Breast epithelium (tissue), 4 donors: ENCODE measurements at regions not wholly inside any gene's neighbourhood (a gene's known extent, or its start where the extent isn't known, plus 50 kb on each side); places are given as distances from the start of the nearest gene placed in this dataset.
A peak's percentile ranks its signal among the peaks of the same experiment; 100 is the strongest.

Experiments
- DNase-seq, 2 donors: peaks; one replicate each; pipeline ENCODE4 v3.0.0-alpha.2; 2019; ENCODE audit warnings: low spot score in 2 of 2
- H3K27ac ChIP-seq, 2 donors: fragments of 200-600 bp; sonication (generic) in 1 of 2; one replicate each; pipeline ENCODE4 v1.5.1; 2016 to 2019; ENCODE audit warnings: mild to moderate bottlenecking in 1 of 2
- H3K27me3 ChIP-seq, 2 donors: fragments of 200-600 bp; sonication (generic) in 1 of 2; one replicate each; pipeline versions ENCODE4 v1.5.1 to v1.6.0; 2017 to 2019; ENCODE audit warnings: control low read depth in 1 of 2, mild to moderate bottlenecking in 1 of 2
- H3K36me3 ChIP-seq: fragments of 200-600 bp; one replicate; pipeline ENCODE4 v1.5.1; 2019
- H3K4me1 ChIP-seq, 2 donors: fragments of 200-600 bp; sonication (generic); one replicate each; pipeline ENCODE4 v1.5.1; 2016 to 2019; ENCODE audit warnings: control low read depth in 1 of 2
- H3K4me3 ChIP-seq, 3 donors: fragments of 200-600 bp; sonication (generic); 1 replicate in 2 of 3; 2 replicates in 1 of 3; pipeline ENCODE4 v1.5.1; 2016 to 2019; ENCODE audit warnings: mild to moderate bottlenecking in 3 of 3, moderate library complexity in 2 of 3
- H3K9me3 ChIP-seq, 2 donors: fragments of 200-600 bp; sonication (generic) in 1 of 2; one replicate each; pipeline ENCODE4 v1.5.1; 2016 to 2019; ENCODE audit warnings: control low read depth in 1 of 2
- POLR2A ChIP-seq: fragments of 450-650 bp; IDR thresholded peaks from one replicate; pipeline ENCODE4 v1.6.1; 2016; ENCODE audit warnings: antibody characterized with exemption, mild to moderate bottlenecking, moderate library complexity
- POLR2AphosphoS5 ChIP-seq, 3 donors: sonication (generic); formaldehyde crosslinking; IDR thresholded peaks; one replicate each; pipeline ENCODE4 v1.6.1; 2017; ENCODE audit warnings: antibody characterized with exemption in 3 of 3
- intact Hi-C: fragments of 100-400 bp; cut with DNase I; formaldehyde crosslinking; loops from one replicate; pipeline ENCODE4 v1.15.1; 2023; ENCODE audit warnings: low total_unique reads
- TF ChIP-seq, protein P1 (sequence below), 3 donors: fragments of 450-650 bp; IDR thresholded peaks; one replicate each; pipeline ENCODE4 v1.5.1; 2016 to 2017; ENCODE audit warnings: antibody characterized with exemption in 3 of 3, mild to moderate bottlenecking in 3 of 3, moderate library complexity in 3 of 3

DNA sequence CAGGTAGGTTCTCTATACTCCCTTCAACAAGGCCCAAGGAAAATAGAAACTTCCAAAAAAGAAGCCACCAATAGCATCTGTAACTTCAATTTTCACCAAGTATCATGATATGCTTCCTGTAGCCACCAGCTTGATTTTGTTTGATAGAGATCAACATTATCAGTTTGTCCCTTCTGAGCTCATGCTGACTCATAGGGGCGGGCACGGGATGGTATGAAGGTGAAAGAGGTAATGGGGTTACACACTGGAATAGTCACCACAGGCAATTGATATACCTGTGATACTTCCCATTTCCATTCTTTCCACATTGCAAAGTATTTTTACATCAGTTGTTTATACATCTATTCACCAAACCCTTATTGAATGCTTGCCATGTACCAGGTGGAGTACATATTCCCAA is 134.1 kb downstream of the KCNA5 start:
- intact Hi-C loops = no loop called here
- no peak overlapping the region for H3K27ac ChIP-seq
- TF ChIP-seq POLR2AphosphoS5 (IDR thresholded peaks at IDR 0.05) (no peak), POLR2A (no peak)
- TF ChIP-seq, protein P1, sequence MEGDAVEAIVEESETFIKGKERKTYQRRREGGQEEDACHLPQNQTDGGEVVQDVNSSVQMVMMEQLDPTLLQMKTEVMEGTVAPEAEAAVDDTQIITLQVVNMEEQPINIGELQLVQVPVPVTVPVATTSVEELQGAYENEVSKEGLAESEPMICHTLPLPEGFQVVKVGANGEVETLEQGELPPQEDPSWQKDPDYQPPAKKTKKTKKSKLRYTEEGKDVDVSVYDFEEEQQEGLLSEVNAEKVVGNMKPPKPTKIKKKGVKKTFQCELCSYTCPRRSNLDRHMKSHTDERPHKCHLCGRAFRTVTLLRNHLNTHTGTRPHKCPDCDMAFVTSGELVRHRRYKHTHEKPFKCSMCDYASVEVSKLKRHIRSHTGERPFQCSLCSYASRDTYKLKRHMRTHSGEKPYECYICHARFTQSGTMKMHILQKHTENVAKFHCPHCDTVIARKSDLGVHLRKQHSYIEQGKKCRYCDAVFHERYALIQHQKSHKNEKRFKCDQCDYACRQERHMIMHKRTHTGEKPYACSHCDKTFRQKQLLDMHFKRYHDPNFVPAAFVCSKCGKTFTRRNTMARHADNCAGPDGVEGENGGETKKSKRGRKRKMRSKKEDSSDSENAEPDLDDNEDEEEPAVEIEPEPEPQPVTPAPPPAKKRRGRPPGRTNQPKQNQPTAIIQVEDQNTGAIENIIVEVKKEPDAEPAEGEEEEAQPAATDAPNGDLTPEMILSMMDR (IDR thresholded peaks at IDR 0.05) = no peak

GRCh38 chr12:5178571-5178970 is 134.9 kb downstream of the KCNA5 start:
- TF ChIP-seq, protein P1 (IDR thresholded peaks at IDR 0.05) = no peak
- TF ChIP-seq POLR2AphosphoS5 (IDR thresholded peaks at IDR 0.05) (no peak), POLR2A (no peak)
- DNase-seq = no peak
- H3K9me3 ChIP-seq = no peaks in the 10 kb centered on the region

More for the DNA sequence above, 134.1 kb downstream of the KCNA5 start:
- Histone ChIP-seq H3K4me1 (no peaks in the 10 kb centered on the region), H3K4me3 (no peak overlapping the region), H3K9me3 (no peaks in the 10 kb centered on the region), H3K36me3 (no peaks in the 10 kb centered on the region), H3K27me3 (no peaks in the 10 kb centered on the region)
- DNase-seq = no peak

GRCh38 chr12:5180496-5180895 is 136.8 kb downstream of the KCNA5 start:
- Histone ChIP-seq H3K27me3 (no peaks in the 10 kb centered on the region), H3K4me3 (no peak overlapping the region), H3K27ac (no peak overlapping the region), H3K9me3 (no peaks in the 10 kb centered on the region), H3K36me3 (no peaks in the 10 kb centered on the region), H3K4me1 (no peaks in the 10 kb centered on the region)
- TF ChIP-seq, protein P1 (IDR thresholded peaks at IDR 0.05) = no peak
- TF ChIP-seq POLR2AphosphoS5 (IDR thresholded peaks at IDR 0.05) = no peak
- TF ChIP-seq POLR2A = no peak
- no peak for DNase-seq
- intact Hi-C loops = no loop called here

More at GRCh38 chr12:5178571-5178970, 134.9 kb downstream of the KCNA5 start:
- no peaks in the 10 kb centered on the region for H3K36me3 ChIP-seq
- H3K4me1 ChIP-seq = no peaks in the 10 kb centered on the region
- H3K27me3 ChIP-seq = no peaks in the 10 kb centered on the region
- no peak overlapping the region for H3K27ac ChIP-seq
- no peak overlapping the region for H3K4me3 ChIP-seq
- intact Hi-C loops = no loop called here

DNA sequence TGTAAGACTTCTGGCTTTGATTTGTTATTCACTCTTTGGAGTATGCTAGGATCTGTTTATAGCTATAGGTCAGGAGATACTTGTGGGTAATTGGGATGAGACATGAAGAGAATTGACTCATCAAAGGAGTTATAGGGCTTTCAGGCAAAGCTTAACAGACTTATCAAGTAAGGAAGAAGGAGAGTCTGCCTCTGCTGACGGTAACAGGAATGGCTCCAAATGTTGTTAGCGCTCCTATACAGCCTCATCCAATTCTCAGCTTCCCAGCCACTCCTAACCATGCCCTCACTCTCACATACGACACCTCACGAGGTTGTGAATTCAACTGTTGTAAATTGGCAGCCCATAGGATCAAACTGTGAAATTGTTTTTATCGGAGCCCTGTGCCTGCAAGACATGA is 140.5 kb downstream of the KCNA5 start:
- intact Hi-C loops = no loop called here
- no peaks in the 10 kb centered on the region for H3K27me3 ChIP-seq
- no peak for DNase-seq
- no peak overlapping the region for H3K4me3 ChIP-seq
- H3K27ac ChIP-seq = no peak overlapping the region
- H3K36me3 ChIP-seq = no peaks in the 10 kb centered on the region
- H3K9me3 ChIP-seq = no peaks in the 10 kb centered on the region
- TF ChIP-seq POLR2A (no peak), POLR2AphosphoS5 (IDR thresholded peaks at IDR 0.05) (no peak)
- TF ChIP-seq, protein P1 (IDR thresholded peaks at IDR 0.05) = no peak
- no peaks in the 10 kb centered on the region for H3K4me1 ChIP-seq

GRCh38 chr12:5185435-5186069 is 141.9 kb downstream of the KCNA5 start:
- Histone ChIP-seq H3K27ac (no peak overlapping the region), H3K4me3 (peak overlapping the region; percentile 5 to 54 (median 40))
- intact Hi-C loops = no loop called here

More at GRCh38 chr12:5185435-5186069, 141.9 kb downstream of the KCNA5 start:
- no peak for TF ChIP-seq POLR2A
- no peak for TF ChIP-seq POLR2AphosphoS5 (IDR thresholded peaks at IDR 0.05)
- TF ChIP-seq, protein P1 (IDR thresholded peaks at IDR 0.05) = no peak
- H3K4me1 ChIP-seq = no peaks in the 10 kb centered on the region
- DNase-seq = no peak
- H3K36me3 ChIP-seq = no peaks in the 10 kb centered on the region
- no peaks in the 10 kb centered on the region for H3K9me3 ChIP-seq
- H3K27me3 ChIP-seq = no peaks in the 10 kb centered on the region
